Gastroesophageal sphincter (tissue), 3 donors: ENCODE measurements at regions not wholly inside any gene's neighbourhood (a gene's known extent, or its start where the extent isn't known, plus 50 kb on each side); places are given as distances from the start of the nearest gene placed in this dataset.

ENCODE experiments used
- EP300 ChIP-seq: sonication (generic); formaldehyde crosslinking; IDR thresholded peaks from one replicate; pipeline ENCODE4 v1.6.1; 2017; ENCODE audit warnings: antibody characterized with exemption, mild to moderate bottlenecking
- POLR2A ChIP-seq, 2 donors: fragments of 450-650 bp; IDR thresholded peaks; one replicate each; pipeline ENCODE4 v1.6.1; 2017; ENCODE audit warnings: antibody characterized with exemption in 2 of 2, mild to moderate bottlenecking in 2 of 2, moderate library complexity in 1 of 2
- POLR2AphosphoS5 ChIP-seq: sonication (generic); formaldehyde crosslinking; IDR thresholded peaks from one replicate; pipeline ENCODE4 v1.6.1; 2017; ENCODE audit warnings: antibody characterized with exemption
- TF ChIP-seq, protein P1 (sequence below), 4 experiments: fragments of 200-600 bp in 2 of 4; fragments of 450-650 bp in 2 of 4; sonication (generic) in 1 of 4; IDR thresholded peaks; one replicate each; pipeline ENCODE4 v1.5.1; 2017 to 2019; ENCODE audit warnings: antibody characterized with exemption in 4 of 4, mild to moderate bottlenecking in 2 of 4, moderate library complexity in 2 of 4

DNA sequence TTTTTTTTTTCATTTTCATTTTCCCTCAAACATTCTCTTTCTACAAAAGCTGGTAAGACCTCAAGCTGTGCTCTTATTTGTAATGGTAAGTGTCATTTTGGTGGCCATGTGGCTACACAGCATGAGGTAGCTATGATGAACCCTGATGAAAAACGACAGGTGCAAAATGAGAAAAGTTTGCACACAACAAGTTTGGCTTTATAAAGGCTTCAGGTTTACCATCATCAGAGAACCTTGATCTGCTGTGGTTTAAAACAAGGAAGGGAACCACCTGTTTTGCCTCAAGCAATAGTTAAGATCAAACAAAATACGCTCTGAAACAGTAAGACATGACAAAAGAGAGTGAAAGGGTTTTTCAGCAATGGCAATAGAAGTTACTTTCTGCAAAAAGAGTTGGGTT, 1124.6 kb upstream of the ACO1 start:
- TF ChIP-seq POLR2A (IDR thresholded peaks at IDR 0.05) (no peak), EP300 (no peak), POLR2AphosphoS5 (no peak)
- TF ChIP-seq, protein P1, sequence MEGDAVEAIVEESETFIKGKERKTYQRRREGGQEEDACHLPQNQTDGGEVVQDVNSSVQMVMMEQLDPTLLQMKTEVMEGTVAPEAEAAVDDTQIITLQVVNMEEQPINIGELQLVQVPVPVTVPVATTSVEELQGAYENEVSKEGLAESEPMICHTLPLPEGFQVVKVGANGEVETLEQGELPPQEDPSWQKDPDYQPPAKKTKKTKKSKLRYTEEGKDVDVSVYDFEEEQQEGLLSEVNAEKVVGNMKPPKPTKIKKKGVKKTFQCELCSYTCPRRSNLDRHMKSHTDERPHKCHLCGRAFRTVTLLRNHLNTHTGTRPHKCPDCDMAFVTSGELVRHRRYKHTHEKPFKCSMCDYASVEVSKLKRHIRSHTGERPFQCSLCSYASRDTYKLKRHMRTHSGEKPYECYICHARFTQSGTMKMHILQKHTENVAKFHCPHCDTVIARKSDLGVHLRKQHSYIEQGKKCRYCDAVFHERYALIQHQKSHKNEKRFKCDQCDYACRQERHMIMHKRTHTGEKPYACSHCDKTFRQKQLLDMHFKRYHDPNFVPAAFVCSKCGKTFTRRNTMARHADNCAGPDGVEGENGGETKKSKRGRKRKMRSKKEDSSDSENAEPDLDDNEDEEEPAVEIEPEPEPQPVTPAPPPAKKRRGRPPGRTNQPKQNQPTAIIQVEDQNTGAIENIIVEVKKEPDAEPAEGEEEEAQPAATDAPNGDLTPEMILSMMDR (IDR thresholded peaks at IDR 0.05): no peak
